Inflammatory macrophage (primary cell): ENCODE measurements at regions not wholly inside any gene's neighbourhood (a gene's known extent, or its start where the extent isn't known, plus 50 kb on each side); places are given as distances from the start of the nearest gene placed in this dataset.

Experiments used
- DNase-seq, 2 donors: peaks; one replicate each; pipeline ENCODE4 v3.0.0-alpha.2; 2020 to 2022

GRCh38 chr3:19711160-19711782 is 222.7 kb downstream of the EFHB start:
- no peak for DNase-seq

DNA sequence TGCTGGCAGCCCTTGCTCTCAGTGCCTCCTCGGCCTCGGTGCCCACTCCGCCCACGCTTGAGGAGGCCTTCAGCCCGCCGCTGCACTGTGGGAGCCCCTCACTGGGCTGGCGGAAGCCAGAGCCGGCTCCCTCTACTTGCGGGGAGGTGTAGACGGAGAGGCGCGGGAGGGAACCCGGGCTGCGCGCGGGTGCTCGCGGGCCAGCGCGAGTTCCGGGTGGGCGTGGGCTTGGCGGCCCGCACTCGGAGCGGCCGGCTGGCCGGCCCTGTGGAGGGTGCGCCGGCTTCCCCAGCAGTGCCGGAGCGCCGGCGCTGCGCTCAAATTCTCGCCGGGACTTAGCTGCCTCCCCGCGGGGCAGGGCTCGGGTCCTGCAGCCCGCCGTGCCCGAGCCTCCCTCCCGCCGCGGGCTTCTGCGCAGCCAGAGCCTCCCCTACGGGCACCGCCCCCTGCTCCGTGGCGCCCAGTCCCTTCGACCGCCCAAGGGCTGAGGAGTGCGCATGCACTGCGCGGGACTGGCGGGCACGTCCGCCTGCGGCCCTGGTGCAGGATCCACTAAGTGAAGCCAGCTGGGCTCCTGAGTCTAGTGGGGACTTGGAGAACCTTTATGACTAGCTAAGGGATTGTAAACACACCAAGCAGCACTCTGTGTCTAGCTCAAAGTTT is 231.5 kb downstream of the EFHB start:
- DNase-seq = no peak

DNA sequence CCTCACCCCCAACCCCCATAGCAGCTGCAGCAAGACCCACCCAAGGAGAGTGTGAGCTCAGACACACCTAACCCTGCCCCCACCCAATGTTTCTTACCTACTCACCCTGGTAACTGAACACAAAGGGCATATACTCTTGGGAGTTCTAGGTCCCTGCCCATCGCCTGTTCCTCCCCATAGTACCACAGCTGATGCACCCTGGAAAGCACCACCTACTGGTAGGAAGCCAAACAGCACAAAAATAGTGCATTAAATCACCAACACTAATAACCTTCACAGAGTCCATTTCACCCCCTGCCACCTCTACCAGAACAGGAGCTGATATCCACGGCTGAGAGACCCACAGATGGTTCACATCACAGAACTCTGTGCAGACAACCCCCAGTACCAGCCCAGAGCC is 245.2 kb downstream of the EFHB start:
- no peak for DNase-seq

DNA sequence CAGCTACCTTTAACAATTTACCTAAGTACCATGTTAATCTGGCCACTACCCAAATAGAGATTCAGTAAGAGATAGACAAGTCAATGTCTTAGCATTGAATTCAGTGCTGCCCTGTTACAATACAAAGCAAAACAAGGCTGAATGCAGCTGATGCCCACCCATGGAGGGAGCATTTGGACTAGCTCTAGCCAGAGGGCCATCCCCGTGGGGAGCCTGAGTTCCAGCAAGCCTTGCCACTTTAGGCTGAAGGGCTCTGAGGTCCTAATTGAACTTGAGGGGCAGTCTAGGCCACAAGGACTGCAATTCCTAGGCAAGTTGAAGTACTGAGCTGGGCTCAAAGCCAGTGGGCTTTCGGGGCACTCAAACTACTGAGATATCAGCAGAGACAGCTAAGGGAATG is 265.9 kb downstream of the EFHB start:
- DNase-seq = no peak

GRCh38 chr3:19662486-19662885 is 271.5 kb downstream of the EFHB start:
- no peak for DNase-seq

DNA sequence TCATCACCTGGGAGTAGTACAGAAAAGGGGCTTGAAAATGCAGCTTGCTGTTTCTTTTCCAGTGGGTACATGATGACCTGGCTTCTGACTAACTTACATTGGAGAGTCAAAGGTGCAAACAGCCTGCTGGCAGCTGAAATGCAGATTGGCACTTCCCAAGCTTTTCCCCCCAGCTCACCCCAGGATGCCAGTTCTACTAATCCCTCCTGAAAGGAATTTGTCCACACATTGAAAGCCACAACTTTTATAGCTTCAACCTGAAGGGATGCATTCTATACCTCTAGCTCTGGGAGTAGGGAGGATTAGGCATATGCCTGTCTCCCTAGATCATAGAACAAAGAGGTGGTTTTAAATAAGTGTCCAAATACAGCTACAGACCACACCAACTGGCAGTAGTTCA is 281.7 kb downstream of the EFHB start:
- DNase-seq = no peak

- DNase-seq = no peak
Observed at GRCh38 chr3:19645093-19645492, 288.9 kb downstream of the EFHB start.

- no peak for DNase-seq
Observed at GRCh38 chr3:19644405-19644804, 289.6 kb downstream of the EFHB start.

DNA sequence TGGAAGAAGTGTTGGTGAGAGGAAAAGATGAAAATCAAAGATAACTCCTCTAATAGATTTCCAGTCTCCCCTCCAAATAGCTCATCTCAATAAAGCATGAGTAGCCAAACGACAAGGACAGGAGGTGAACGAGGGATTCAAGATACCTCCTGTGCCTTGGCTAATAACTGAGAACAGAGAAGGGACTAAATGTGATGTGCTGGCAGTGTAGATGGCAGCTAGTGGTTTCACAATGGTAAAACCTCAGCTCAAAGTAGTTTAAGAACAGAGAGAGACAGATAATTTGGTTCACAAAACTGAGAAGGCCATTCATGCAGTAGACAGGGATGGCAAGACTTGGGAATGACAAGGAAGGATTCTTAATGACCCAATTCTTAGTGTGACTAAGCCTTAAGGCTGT is 292.6 kb downstream of the EFHB start:
- DNase-seq = no peak

DNA sequence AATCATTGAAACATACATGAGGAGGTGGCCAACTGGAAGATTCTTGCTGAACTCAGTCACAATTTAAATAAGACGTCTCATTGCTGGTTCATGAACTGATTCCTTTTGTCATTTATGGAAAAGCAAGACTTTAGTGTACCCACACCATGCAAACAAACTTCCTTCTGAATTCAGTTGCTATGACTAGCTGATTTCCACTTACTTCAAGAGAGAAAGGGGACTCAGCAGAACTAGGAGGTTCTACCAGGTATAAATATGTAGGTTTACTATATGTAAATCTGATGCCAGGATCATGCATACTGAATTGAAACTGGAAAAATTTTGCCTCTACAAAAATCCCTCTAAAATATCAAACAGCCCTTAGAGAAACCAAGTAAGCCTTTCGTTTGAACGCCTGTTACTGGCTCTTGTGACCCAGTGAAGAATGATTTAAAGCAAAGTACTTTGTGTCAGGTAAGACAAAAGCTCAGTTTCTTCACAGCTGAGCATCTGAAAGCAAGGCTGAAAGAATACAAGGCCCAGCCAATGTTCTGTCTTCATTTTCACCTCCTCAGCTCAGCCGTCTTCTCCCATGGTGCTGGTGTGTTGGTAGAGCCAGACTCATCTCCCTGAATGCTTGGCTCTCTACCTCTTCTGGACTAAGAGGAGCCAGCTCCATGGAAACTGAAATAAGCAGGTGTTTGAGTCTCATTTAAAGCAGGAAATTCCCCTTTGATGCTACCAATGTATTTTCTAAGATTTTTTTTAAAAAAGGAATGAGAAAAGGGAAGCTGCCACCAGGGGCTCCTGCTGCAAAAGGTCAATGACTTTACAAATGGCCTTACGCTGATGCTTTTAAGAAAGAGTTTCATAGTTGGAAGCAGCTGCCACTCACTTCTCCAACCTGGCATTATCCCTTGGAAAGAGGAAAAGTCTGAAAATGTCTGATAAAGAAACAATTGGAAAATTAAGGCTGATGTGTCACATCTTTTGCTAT is 301.6 kb downstream of the EFHB start:
- no peak for DNase-seq

DNA sequence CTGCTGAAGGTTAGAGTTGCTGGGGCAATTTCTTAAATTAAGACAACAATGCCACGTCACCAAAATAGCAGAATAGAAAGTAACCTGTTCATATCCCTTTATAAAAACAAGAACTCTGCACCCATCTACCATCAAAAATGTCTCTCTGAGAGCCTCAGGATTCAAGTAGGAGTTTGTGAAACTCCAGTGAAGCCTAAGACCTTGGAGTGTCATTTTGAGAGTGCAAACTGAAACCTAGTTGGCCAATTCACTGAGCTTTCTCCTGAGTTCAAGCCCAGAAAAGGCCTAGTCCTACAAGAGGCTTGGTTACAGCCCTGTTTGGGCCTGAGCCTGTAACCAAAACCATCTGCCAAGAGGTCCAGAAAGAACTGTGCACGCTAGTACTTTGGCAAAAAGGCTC is 335.1 kb downstream of the EFHB start:
- DNase-seq = no peak

DNA sequence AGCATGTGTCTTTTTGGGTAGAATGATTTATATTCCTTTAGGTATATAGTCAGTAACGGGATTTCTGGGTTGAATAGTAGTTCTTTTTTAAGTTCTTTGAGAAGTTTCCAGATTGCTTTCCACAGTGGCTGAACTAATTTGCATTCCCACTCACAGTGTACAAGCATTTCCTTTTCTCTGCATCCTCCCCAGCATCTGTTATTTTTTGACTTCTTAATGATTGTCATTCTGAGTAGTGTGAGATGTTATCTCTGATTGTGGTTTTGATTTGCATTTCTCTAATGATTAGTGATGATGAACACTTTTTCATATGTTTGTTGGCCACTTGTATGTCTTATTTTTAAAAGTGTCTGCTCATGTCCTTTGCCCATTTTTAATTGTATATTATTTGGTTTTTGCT is 337.6 kb downstream of the EFHB start:
- DNase-seq = no peak

- no peak for DNase-seq
Observed at GRCh38 chr3:19595884-19596283, 338.1 kb downstream of the EFHB start.
